ENCODE measurements at regions not wholly inside any gene's neighbourhood (a gene's known extent, or its start where the extent isn't known, plus 50 kb on each side); places are given as distances from the start of the nearest gene placed in this dataset.

DNA sequence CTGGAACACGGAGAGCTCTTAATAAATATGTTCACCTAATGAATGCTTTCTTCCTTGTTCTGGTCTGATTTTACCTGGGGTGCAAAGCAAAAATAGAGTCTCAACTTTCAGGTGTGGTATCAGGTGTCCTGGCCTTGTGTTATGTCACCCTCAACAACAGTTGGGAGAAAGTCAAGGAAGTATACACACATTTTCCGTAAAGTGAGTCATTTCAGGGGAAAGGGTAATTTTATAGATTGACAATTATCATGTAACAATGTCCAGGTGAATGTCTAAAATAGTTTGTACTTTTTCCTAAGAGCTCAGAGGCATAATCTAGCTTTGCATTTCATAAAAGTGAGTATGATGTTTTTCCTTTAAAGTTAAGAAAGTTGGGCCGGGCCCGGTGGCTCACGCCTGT, 287.4 kb downstream of the SKIDA1 start:
- TF ChIP-seq POLR2AphosphoS5 (IDR thresholded peaks at IDR 0.05; ENCODE audit: low read depth, low read length) (no peak), POLR2A (IDR thresholded peaks at IDR 0.05; ENCODE audit: low read depth, low read length) (no peak), TAF1 (IDR thresholded peaks at IDR 0.05; ENCODE audit: borderline replicate concordance, low read depth, low read length) (no peak)
